Breast epithelium (tissue), 3 donors: ENCODE measurements at regions not wholly inside any gene's neighbourhood (a gene's known extent, or its start where the extent isn't known, plus 50 kb on each side); places are given as distances from the start of the nearest gene placed in this dataset.

Experiments used
- CTCF ChIP-seq, 3 donors: fragments of 450-650 bp; IDR thresholded peaks; one replicate each; pipeline ENCODE4 v1.5.1; 2016 to 2017; ENCODE audit warnings: antibody characterized with exemption in 3 of 3, mild to moderate bottlenecking in 3 of 3, moderate library complexity in 3 of 3
- POLR2A ChIP-seq: fragments of 450-650 bp; IDR thresholded peaks from one replicate; pipeline ENCODE4 v1.6.1; 2016; ENCODE audit warnings: antibody characterized with exemption, mild to moderate bottlenecking, moderate library complexity

GRCh38 chr7:66504131-66504530 lies 124.5 kb upstream of the KCTD7 start:
- TF ChIP-seq CTCF (IDR thresholded peaks at IDR 0.05) (no peak), POLR2A (no peak)
